K562 (cell line): ENCODE measurements at regions not wholly inside any gene's neighbourhood (a gene's known extent, or its start where the extent isn't known, plus 50 kb on each side); places are given as distances from the start of the nearest gene placed in this dataset.
A peak's percentile ranks its signal among the peaks of the same experiment; 100 is the strongest.

Source experiments
- CXXC5 ChIP-seq: fragments of 250-450 bp; sonication (Bioruptor Pico); IDR thresholded peaks from 2 replicates; pipeline ENCODE4 v1.8.0; 2022; ENCODE audit warnings: inconsistent platforms, mild to moderate bottlenecking, moderate library complexity
- ELF2 ChIP-seq: fragments of 250-450 bp; sonication (Bioruptor Pico); IDR thresholded peaks from 2 replicates; pipeline ENCODE4 v1.5.0; 2021; ENCODE audit warnings: mild to moderate bottlenecking
- FOXK1 ChIP-seq: sonication (generic); formaldehyde crosslinking; IDR thresholded peaks from 2 replicates; pipeline ENCODE4 v1.8.0; 2022; ENCODE audit warnings: missing genetic modification reagents, mild to moderate bottlenecking, borderline replicate concordance
- ILK ChIP-seq: fragments of 450-650 bp; IDR thresholded peaks from 2 replicates; pipeline ENCODE4 v1.6.1; 2016; ENCODE audit warnings: missing genetic modification characterization, low read depth, mild to moderate bottlenecking, missing compliant biosample characterization, moderate library complexity, borderline replicate concordance
- MEIS2 ChIP-seq: fragments of 450-650 bp; IDR thresholded peaks from 2 replicates; pipeline ENCODE4 v1.6.1; 2014; ENCODE audit warnings: mild to moderate bottlenecking; ENCODE audit not compliant: partially characterized antibody
- NR4A1 ChIP-seq, 2 experiments: fragments of 250-450 bp in 1 of 2; fragments of 450-650 bp in 1 of 2; sonication (Bioruptor Pico) in 1 of 2; IDR thresholded peaks; 2 replicates each; pipeline versions ENCODE4 v1.4.0 to v1.6.1; 2016 to 2020; ENCODE audit warnings: mild to moderate bottlenecking in 2 of 2, missing compliant biosample characterization in 1 of 2, missing genetic modification characterization in 1 of 2, moderate library complexity in 1 of 2
- SMAD2 ChIP-seq: fragments of 150-350 bp; IDR thresholded peaks from 2 replicates; pipeline ENCODE4 v1.6.1; 2014; ENCODE audit warnings: low read depth, mild to moderate bottlenecking, low read length
- SMAD3 ChIP-seq: fragments of 450-650 bp; formaldehyde crosslinking; conservative IDR thresholded peaks from 2 replicates; pipeline ENCODE4 v1.4.0; 2020; ENCODE audit warnings: mild to moderate bottlenecking
- ZNF23 ChIP-seq: fragments of 250-450 bp; sonication (Bioruptor Pico); IDR thresholded peaks from 2 replicates; pipeline ENCODE4 v1.4.0; 2020; ENCODE audit warnings: mild to moderate bottlenecking
- ZNF316 ChIP-seq: fragments of 450-650 bp; IDR thresholded peaks from 2 replicates; pipeline ENCODE4 v1.6.1; 2016
- TF ChIP-seq, protein P1 (sequence below): IDR thresholded peaks from 3 replicates; pipeline ENCODE4 v1.6.1; 2011; ENCODE audit warnings: borderline replicate concordance, mild to moderate bottlenecking; ENCODE audit not compliant: insufficient read length, insufficient read depth
- TF ChIP-seq, protein P2 (sequence below): sonication (generic); formaldehyde crosslinking; IDR thresholded peaks from 2 replicates; pipeline ENCODE4 v1.8.0; 2022; ENCODE audit warnings: mild to moderate bottlenecking, low read depth, missing genetic modification reagents
- TF ChIP-seq, protein P3 (sequence below), 2 experiments: IDR thresholded peaks in 1 of 2; conservative IDR thresholded peaks in 1 of 2; 2 replicates each; pipeline ENCODE4 v1.6.1; 2016; ENCODE audit warnings: low read depth in 2 of 2, mild to moderate bottlenecking in 1 of 2, missing compliant biosample characterization in 1 of 2, missing genetic modification characterization in 1 of 2, moderate library complexity in 1 of 2

DNA sequence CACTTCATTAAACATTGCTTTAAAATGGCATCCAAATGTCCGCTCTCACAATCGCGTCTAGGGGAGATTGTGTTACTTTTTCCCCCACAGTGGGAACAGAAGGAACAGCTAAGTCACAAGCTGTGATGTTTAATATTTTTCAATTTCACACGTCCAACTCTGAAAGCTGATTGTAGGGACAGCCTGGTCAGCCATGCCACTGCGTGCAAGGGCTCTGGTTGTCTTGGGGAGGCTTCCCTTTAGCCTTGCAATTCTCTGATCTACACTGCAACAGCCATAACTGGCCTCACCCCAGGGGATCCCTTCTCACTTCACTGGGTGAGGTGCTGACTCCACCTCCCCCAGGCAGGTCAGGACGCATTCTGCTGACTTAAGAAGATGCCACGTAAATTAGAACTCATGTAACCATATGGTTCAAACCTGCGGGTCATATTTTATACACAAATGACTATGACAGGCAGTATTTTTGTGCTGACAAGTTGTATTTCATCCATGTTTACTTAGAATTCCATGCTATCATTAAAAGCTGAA is 425.2 kb upstream of the NFE2L3 start (continued):
- TF ChIP-seq, protein P1, sequence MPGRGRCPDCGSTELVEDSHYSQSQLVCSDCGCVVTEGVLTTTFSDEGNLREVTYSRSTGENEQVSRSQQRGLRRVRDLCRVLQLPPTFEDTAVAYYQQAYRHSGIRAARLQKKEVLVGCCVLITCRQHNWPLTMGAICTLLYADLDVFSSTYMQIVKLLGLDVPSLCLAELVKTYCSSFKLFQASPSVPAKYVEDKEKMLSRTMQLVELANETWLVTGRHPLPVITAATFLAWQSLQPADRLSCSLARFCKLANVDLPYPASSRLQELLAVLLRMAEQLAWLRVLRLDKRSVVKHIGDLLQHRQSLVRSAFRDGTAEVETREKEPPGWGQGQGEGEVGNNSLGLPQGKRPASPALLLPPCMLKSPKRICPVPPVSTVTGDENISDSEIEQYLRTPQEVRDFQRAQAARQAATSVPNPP: no peak
- TF ChIP-seq ZNF316 (peak; percentile 86), SMAD3 (CRISPR knock-in tag) (no peak), CXXC5 (peak; percentile 47; the same call in 1 of the 2 replicates), NR4A1 (CRISPR knock-in tag; IDR thresholded peaks at IDR 0.05) (no peak), NR4A1 (tag; IDR thresholded peaks at IDR 0.05) (0 out of 2 replicates have a peak, but pooled peaks have one; percentile 45), ZNF23 (CRISPR knock-in tag) (no peak), ELF2 (CRISPR knock-in tag) (no peak), ILK (tag) (no peak), FOXK1 (CRISPR knock-in tag) (no peak), MEIS2 (peak; percentile 55), SMAD2 (no peak)
- TF ChIP-seq, protein P2, sequence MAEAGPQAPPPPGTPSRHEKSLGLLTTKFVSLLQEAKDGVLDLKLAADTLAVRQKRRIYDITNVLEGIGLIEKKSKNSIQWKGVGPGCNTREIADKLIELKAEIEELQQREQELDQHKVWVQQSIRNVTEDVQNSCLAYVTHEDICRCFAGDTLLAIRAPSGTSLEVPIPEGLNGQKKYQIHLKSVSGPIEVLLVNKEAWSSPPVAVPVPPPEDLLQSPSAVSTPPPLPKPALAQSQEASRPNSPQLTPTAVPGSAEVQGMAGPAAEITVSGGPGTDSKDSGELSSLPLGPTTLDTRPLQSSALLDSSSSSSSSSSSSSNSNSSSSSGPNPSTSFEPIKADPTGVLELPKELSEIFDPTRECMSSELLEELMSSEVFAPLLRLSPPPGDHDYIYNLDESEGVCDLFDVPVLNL (CRISPR knock-in tag): no peak
- TF ChIP-seq, protein P3, sequence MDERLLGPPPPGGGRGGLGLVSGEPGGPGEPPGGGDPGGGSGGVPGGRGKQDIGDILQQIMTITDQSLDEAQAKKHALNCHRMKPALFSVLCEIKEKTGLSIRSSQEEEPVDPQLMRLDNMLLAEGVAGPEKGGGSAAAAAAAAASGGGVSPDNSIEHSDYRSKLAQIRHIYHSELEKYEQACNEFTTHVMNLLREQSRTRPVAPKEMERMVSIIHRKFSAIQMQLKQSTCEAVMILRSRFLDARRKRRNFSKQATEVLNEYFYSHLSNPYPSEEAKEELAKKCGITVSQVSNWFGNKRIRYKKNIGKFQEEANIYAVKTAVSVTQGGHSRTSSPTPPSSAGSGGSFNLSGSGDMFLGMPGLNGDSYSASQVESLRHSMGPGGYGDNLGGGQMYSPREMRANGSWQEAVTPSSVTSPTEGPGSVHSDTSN (CRISPR knock-in tag; IDR thresholded peaks at IDR 0.05; ENCODE audit: low read depth): no peak
- TF ChIP-seq, protein P3 (tag; conservative IDR thresholded peaks at IDR 0.05; ENCODE audit: low read depth): peak; percentile 59
